Fibroblast of peridontal ligament (primary cell): ENCODE measurements at regions not wholly inside any gene's neighbourhood (a gene's known extent, or its start where the extent isn't known, plus 50 kb on each side); places are given as distances from the start of the nearest gene placed in this dataset.

Source experiments
- DNase-seq: peaks from one replicate; pipeline ENCODE4 v3.0.0-alpha.2; 2010; ENCODE audit errors: extremely low read depth

DNA sequence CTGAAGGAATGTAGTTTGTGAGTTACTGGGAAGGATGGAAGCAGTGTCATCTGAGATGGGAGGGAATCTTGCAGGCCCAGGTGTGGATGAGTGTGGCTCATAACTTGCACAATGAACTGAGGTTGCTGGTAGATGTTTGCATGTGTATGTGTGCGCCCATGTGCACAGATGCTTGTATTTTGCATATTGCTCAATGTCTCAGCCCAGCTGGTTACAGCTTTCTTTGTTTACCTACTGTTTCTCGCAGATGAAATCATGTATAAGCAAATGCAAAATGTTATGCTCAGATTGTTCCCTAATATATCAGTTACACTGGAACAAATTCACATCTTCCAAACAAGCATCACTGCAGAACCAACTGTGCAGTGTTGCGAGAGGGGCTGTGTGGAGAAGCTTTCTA, 452.2 kb upstream of the EEF2KMT start:
- no peak for DNase-seq

DNA sequence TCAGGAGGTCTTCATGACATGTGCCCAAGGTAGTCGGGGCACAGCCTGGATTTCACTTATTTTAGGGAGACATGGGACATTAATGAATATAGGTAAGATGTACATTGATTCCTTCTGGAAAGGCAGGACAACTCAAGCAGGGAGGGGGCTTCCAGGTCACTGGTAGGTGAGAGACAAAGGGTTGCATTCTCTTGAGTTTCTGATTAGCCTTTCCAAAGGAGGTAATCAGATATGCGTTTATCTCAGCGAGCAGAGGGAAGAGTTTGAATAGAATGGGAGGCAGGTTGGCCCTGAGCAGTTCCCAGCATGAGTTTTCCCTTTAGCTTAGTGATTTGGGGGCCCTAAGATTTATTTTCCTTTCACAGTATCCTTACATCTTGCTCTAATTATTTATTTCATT, 443.8 kb upstream of the EEF2KMT start:
- no peak for DNase-seq

DNA sequence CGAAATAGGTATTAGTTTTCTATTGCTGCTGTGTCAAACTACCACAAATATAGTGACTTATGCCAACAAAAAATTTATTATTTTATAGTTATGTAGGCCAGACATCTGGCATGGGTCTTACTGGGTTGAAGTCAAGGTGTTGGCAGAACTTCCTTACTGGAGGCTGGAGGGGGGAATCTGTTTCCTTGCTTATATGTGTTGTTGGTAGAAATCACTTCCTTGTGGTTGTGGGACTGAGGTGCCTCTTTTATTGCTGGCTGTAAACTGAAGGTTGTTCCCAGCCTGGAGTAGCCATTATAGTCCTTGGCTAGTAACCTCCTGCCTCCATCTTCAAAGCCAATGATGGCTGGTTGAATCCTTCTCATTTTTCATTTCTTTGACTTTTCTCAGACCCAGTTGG, 439.8 kb upstream of the EEF2KMT start:
- DNase-seq = no peak

DNA sequence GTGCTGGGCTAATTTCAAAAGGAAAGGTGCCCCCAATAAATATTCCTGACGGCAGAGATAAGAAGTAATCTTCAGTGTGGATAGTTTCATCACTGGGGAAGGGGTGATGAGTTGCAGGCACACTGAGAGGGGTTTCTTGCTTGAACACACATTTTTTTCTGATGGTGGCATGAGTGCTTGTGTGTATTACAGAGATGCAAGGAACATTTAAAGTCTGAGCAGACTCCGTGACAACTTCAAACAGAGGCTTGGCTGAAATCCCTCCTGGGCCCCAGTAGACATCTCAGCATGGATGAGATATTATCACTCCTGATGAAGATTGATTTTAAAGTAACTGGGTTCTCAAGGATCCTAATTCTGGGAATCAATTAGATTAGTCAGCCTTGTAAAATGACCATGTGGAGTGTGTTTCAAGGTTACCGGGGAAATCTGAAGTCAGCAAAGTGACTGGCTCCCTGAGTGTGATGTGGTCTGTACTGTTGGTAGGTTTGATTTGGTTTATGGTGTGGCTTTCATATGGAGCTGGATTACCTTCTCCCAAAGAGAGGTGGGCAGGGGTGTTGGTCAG, 435.8 kb upstream of the EEF2KMT start:
- DNase-seq = no peak

DNA sequence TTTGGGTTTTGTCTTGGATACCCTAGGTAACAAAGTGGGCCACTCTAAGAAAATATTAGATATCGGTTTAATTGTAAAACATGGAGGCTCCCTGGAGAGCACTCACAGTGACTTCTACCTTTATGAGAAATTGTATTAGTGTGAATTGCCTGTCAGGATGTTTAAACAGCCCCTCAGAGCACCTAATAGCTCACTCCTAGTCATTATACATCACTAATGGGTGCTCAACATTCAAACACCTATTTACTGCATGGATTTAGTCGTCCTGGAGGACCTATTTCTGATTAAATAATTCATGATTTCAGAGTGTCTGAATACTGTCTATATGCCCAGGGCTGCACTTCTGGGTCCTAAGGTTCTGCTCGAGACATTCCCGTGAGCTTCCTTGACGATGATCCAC, 430.2 kb upstream of the EEF2KMT start:
- no peak for DNase-seq

DNA sequence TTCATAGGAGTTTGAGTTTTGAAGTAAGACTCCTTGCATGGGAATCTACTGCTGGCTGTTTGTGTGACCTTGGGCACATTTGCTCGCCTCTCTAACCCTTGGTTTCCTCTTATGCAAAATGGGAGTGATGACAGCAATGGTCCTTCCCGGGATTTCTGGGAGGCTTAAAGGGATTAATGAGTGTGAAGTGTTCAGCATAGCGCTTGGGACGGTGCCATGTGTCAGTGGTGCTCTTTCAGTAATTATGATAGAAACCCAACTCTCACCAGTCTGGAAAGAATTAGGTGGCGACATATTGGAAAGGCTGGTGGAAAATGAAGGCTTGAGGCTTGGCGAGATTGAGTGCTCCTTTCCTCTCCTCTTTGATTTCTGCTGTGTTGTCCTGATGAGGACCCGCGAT, 429.2 kb upstream of the EEF2KMT start:
- DNase-seq = no peak

DNA sequence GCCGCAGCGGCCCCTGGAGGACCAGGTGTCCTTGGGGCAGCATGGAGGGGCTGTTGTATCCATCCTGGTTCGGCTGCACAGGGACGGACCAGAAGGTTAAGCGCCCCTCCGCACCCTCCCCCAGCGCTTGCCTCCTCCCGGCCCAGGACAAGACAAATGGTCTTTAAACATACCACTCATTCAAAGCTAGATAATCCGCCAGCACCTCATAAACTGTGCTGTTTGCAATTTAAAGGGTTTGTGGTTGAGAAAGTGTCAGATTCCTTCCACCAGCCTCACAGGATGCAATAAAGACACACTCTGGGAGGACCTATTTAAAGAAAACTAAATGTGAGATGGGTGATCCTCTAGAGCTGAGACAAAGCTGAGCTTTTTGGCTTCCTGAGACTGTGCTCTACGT, 426.2 kb upstream of the EEF2KMT start:
- DNase-seq = no peak

DNA sequence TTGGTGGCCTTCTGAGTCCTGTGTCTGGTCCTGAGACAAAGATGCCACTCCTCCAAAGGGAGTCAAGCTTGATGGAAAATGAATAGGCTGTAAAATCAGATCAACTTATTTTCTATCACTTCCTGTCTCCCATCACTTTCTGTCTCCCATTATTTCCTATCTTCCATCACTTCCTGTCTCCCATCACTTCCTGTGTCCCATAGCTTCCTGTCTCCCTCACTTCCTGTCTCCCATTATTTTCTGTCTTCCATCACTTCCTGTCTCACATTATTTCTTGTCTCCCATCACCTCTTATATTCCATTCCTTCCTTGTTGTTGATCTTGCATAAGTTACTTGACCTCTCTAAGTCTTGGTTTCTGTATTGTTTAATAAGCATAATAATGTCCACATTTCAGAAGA, 418.5 kb upstream of the EEF2KMT start:
- DNase-seq = no peak

DNA sequence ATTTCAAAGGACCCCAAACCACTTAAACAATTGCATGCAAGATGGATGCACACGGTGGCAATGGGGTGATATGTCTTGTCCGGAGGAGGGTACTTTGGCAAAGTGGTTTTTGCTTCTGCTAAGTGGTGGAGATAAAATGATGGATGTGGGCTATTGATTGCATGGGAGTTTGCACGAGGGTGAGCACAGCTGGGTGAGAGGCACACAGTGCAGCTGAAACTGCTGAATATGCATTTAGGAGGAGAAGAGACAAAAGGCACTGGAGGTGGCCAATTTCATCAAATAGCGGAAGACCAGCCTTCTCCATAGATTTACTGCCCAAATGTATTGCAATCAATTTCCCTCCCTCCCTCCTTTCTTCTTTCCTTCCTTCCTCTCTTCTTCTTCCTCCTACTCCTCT, 414.4 kb upstream of the EEF2KMT start:
- no peak for DNase-seq

DNA sequence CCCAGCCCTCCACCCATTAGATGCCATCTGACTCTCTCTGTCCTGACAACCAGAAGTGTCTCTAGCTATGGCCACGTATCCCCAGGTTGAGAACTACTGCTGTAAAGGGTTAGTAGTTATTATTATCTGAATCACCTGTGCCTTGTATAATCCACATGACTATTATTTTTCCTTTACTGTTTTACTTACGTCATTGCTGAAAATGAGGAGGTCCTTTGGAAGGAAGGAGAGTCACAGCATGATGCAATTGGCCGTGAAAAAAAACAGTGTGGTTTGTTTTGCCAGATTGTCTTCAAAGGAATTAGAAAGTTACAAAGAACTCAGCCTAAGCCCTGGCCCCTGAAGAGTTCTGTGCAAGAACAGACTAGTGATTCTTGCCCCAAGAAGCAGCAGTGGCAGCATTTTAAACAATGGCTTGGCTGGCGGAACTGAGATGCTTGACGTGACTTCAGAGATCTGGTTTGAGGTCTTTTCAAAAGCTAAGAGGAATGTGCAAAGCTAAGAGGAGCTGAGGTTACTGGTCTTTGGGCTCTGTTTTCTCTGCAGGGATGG, 413.3 kb upstream of the EEF2KMT start:
- no peak for DNase-seq

DNA sequence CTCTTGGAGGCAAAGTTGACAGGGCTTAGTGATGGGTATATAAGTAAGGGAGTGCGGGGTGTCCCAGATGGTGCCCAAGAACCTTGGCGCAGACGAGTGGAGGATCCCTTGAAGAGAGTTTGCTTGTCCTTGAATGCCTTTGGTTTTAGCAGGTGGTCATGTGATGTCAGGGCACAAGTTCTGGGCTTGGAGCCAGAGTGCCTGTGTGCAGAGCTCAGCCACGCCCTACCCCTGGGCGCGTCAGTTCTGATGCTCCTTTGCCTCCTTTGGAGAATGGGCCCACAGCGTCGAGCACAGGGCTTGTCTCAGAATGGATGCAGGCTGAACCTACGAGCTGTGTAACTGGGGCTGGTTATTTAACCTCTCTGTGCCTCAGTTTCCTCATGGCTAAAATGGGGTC, 412.2 kb upstream of the EEF2KMT start:
- no peak for DNase-seq

DNA sequence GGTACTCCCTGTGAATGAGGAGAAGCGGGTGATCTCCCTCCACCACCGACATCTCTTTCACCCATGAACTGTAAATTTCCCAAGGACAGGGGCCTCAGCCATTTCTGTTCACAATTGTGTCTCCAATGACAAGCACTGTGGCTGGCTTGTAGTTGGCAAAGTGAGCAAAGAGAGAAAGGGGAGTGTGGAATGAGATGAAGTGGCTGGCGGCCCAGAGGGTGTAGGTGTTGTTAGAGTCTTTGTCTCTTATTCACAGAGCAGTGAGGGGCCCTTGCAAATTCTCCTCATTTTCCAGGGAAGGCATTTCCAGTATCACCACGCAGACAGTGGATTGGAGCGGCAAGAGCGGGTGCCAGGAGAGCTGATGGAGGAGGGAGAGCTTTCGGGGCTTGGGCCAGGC, 411.7 kb upstream of the EEF2KMT start:
- no peak for DNase-seq

DNA sequence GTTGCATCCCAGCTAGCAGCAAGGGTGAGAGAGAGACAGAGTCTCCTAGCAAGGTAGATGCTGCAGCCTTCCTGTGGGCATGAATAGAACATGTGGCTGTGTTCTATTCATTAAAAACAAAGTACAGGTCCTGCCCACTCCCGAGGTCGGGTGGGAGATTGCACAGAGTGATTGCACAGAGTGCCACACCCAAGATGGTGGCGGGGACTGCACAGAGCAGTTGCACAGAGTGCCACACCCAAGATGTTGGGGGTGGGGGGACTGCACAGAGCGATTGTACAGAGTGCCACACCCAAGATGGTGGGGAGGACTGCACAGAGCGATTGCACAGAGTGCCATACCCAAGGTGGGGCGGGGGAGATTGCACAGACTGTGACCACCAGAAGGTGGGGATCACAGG, 410.8 kb upstream of the EEF2KMT start:
- DNase-seq = no peak

DNA sequence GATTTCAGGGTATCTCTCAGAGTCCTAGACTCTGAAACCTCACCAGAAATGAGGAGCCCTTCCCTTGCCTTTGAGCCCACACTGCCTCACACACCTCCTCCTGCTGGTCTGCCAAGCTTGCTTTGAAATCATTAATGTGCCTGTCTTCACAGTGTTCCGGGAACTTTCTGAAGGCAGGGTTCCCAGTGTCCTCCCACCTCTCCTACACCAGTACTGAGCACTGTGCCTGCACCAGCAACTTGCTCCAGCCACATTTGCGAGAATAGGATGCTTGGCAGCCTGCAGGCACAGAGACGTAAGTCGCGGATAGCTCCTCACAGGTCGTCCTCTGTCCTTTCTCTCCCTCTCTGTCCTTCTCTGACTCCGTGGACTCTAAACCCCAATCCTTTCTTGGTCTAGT, 408.4 kb upstream of the EEF2KMT start:
- no peak for DNase-seq

DNA sequence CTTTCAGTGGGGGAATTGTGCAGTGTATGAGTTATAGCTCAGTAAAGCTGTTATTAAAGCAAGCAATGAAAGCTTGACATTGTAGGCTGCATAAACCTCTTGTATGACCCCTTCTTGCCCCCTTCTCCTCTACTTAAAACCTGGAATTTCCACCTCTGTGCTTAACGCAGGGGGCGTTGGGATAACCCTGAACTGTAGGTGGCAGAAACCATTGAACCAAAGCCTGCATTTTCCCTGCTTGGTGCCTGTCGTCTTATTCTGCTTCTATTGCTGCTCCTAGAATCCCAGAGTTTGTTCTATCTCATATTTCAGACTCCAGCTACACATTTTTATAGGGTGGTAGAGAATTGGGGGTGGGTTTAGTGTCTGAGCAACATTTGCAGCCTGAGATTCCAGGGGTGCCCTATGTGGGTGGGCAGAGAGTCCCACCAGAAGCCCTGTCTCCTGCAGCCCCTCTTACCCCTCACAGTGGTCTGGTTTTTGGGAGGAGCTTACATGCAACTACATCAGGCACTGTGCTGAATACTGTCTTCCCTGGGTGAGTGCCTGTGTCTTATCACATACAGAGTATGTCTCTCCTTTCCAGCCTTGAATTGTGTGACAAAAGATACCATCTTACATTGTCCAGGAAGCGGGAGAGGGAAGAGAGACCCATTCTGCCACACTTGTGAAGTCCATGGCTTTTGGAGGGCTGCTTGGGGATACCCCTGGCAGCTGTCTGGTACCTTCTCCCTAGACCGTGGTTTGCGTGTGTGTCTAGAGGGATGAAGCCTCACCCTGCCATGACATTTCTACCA, 407.7 kb upstream of the EEF2KMT start:
- no peak for DNase-seq

DNA sequence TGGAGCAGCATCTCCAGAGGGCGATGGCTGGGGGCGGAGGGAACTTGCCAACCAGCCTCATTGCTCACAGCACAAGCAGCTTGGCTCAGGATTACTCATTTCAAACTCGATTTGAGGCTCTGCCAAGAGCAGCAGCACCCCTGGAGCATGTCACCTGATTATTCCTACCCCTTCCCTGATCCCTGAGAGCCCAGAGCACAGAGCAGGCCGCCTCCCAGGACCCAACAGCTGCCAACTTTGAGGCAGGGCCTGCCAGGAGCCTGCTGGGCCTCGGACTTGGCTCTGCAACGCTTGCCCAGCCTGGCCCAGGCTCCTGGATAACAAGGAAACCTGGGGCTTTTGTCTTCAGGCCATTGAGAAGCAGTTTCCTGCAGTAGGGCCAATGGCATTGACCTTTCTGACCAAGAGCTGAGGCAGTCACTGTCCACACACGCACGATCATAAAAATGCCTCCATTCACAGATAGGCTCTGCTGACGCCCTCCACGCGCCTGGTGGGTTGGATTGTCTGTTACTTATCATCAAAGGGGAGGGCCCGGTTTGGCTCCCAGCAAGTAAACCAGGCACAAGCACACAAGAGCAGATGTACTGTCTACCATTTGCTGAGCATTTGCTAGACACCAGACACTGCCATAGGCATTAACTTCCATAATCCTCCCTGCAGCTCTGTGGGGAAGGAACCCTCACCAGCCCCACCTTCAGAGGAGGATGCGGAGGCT, 406.6 kb upstream of the EEF2KMT start:
- no peak for DNase-seq

DNA sequence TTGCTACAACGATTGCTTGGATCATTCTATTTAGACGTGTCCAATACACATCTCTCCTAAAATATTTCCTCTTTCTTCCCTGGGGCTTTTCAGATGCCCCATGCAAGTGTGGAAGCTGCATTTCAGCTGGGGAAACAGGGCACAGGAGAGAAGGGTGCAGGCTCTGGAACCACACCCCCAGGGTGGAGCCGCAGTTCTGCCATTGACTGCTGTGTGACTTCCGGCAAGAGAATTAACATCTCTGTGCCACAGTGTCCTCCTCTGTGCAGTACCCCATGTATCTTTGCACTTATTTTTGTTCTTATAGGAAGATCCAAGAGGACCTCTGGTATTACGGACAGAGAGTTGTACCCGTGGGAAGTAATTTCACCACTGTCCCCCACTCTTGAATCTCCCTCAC, 405.3 kb upstream of the EEF2KMT start:
- DNase-seq = no peak

DNA sequence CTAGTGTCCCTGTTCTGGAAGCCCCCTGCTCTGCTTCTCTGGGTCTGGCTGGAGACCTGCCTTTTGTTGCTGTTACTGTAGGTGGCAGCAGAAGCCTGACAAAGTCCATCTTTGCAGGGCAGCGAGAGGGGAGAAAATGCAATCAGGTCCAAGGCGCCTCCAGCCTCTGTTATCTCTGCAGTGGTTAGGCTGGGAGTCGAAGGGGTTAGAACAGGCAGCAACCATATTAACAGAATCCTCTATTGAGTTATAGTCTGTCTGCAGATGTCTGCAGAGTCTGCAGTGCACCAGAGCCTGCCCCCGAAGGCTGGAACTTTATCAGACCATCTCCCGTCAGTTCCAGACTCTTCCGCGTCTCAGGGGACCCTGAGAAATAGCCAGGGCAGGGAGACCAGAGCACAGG, 404.9 kb upstream of the EEF2KMT start:
- DNase-seq = no peak

DNA sequence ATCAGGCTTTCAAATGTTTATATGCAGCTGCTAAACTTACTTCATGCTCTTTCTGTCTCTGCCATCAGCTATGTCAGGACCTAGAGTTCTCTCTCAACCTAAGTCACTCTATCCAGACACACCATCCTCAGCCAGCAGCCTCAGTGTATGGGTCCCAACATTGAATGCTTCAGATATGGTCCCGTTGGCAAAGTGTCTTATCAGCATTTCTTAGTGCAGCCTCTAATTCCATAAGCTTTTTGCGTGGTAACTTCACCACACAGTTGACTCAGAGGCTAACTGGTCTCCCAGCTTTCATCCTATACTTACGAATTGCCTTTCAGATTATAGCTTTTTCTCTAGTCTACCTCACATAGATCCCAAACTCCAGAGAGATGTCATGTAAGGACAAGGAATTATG, 402.9 kb upstream of the EEF2KMT start:
- DNase-seq = no peak

DNA sequence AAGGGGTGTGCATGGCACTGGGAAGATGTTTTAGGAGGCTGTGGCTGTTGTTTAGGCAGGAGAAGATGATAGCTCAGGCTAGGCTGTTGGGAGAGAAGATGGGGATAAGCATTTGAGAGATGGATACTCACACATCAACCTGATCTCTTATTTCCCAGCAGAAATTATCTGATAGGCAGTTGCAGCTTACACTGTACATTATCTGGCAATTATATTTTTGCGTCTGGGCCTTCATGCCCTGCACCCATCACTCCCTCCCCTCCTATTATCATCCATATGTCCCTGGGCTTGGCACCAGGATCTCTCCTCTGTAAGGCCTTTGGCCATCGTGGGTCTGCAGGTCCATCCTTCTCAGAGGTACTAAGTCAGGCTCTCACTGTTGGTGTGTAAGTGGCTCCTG, 401.0 kb upstream of the EEF2KMT start:
- DNase-seq = no peak

DNA sequence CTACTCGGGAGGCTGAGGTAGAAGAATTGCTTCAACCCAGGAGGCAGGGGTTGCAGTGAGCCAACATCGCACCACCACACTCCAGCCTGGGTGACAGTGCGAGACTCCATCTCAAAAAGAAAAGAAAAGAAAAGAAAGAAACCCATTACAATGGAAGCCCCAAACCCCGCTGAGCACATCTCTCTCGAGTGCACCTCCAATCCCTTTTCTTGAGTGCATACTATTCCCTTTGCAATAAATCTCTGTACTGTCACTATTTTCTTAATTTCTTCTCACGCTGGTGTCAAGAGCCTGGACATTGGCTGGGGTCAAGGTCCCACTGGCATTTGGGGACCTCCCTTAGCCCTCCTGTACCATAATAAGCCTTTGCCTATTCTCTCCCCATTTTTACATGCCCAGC, 398.4 kb upstream of the EEF2KMT start:
- DNase-seq = no peak

DNA sequence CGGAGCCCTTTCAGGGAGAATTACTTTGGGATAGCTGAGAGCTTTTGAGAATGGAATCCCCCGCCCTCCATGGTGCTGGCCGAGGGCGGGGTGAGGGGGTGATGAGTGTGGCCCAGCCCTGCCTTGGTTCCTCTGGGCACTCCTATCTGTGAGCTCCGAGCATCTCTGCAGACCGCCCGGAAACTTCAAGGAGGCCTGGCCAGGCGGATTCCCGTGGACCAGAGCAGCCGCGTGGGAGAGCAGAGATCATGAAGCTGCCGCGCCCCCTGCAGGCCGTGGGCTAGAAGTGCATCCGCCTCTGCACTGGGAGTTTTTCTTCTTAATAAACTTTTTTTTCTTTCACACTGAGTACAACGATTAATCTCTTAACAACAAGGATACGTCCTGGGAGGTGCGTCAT, 392.9 kb upstream of the EEF2KMT start:
- DNase-seq = no peak

DNA sequence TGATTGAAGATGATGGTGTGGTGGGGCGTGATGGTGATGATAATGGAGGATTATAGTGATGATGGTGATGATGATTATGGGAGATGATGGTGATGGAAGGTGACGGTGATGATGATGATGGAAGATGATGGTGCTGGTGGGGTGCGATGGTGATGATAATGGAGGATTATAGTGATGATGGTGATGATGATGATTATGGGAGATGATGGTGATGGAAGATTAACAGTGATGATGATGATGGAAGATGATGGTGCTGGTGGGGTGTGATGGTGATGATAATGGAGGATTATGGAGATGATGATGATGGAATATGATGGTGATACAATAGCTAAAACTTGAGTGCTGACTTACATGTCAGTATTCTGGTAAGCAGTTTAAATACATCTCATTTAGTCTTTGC, 391.0 kb upstream of the EEF2KMT start:
- no peak for DNase-seq
